GM12891 (cell line): ENCODE measurements at regions not wholly inside any gene's neighbourhood (a gene's known extent, or its start where the extent isn't known, plus 50 kb on each side); places are given as distances from the start of the nearest gene placed in this dataset.

Source experiments
- POLR2A ChIP-seq: IDR thresholded peaks from 2 replicates; pipeline ENCODE4 v1.6.1; 2011; ENCODE audit warnings: low read depth, low read length, control low read depth
- TAF1 ChIP-seq: IDR thresholded peaks from 2 replicates; pipeline ENCODE4 v1.6.1; 2011; ENCODE audit warnings: low read depth, low read length, control low read depth

- TF ChIP-seq TAF1, result no peak
- no peak for TF ChIP-seq POLR2A
These were observed 73.6 kb upstream of the TIAM2 start for GRCh38 chr6:154921482-154921881.
